DOHH2 (cell line): ENCODE measurements at regions not wholly inside any gene's neighbourhood (a gene's known extent, or its start where the extent isn't known, plus 50 kb on each side); places are given as distances from the start of the nearest gene placed in this dataset.

Source experiments
- EZH2phosphoT487 ChIP-seq: fragments of 200-600 bp; sonication (generic); IDR thresholded peaks from 2 replicates; pipeline ENCODE4 v1.6.1; 2017; ENCODE audit warnings: borderline replicate concordance, mild to moderate bottlenecking, antibody characterized with exemption, low read length, moderate library complexity, mixed read lengths
- TF ChIP-seq, protein P1 (sequence below): fragments of 200-600 bp; sonication (generic); IDR thresholded peaks from one replicate; pipeline ENCODE4 v1.5.1; 2014; ENCODE audit warnings: antibody characterized with exemption, mild to moderate bottlenecking, low read depth, low read length; ENCODE audit not compliant: poor library complexity, severe bottlenecking

- TF ChIP-seq, protein P1, sequence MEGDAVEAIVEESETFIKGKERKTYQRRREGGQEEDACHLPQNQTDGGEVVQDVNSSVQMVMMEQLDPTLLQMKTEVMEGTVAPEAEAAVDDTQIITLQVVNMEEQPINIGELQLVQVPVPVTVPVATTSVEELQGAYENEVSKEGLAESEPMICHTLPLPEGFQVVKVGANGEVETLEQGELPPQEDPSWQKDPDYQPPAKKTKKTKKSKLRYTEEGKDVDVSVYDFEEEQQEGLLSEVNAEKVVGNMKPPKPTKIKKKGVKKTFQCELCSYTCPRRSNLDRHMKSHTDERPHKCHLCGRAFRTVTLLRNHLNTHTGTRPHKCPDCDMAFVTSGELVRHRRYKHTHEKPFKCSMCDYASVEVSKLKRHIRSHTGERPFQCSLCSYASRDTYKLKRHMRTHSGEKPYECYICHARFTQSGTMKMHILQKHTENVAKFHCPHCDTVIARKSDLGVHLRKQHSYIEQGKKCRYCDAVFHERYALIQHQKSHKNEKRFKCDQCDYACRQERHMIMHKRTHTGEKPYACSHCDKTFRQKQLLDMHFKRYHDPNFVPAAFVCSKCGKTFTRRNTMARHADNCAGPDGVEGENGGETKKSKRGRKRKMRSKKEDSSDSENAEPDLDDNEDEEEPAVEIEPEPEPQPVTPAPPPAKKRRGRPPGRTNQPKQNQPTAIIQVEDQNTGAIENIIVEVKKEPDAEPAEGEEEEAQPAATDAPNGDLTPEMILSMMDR, result no peak
- TF ChIP-seq EZH2phosphoT487, result no peak
These were observed 101.4 kb upstream of the ATP5MC3 start for GRCh38 chr2:175282886-175283285.
